Jurkat, Clone E6-1 (cell line): ENCODE measurements at regions not wholly inside any gene's neighbourhood (a gene's known extent, or its start where the extent isn't known, plus 50 kb on each side); places are given as distances from the start of the nearest gene placed in this dataset.

Experiments used
- DNase-seq: peaks from one replicate; pipeline ENCODE4 v3.0.0-alpha.2; 2011; ENCODE audit warnings: low read depth, low spot score
- H3K4me3 ChIP-seq: 2 replicates; pipeline ENCODE4 v1.5.1; 2011; ENCODE audit warnings: mild to moderate bottlenecking, low read length, control low read depth, moderate library complexity

GRCh38 chr4:83724485-83725335, 188.8 kb downstream of the GPAT3 start:
- DNase-seq: no peak
- no peak overlapping the region for H3K4me3 ChIP-seq

- DNase-seq: no peak
- no peak overlapping the region for H3K4me3 ChIP-seq
Measured at GRCh38 chr4:83723609-83724008, 187.7 kb downstream of the GPAT3 start.

- DNase-seq: no peak
- no peak overlapping the region for H3K4me3 ChIP-seq
Measured at GRCh38 chr4:83722730-83723269, 186.9 kb downstream of the GPAT3 start.

DNA sequence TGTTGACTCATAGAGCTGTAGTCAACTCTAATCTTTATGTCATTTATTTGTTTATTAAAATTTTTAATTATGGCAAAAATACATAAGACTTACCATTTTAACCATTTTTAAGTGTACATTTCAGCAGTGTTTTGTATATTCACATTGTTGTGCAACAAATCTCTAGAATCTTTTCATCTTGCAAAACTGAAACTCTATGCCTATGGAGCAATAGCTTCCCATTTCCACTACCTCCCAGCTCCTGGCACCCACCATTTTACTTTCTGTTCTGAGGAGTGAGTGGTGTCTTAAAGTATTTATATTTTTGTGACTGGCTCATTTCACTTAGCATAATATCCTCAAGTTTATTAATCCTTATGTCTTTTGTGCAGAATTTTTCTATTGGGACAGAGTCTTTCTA, 181.0 kb downstream of the GPAT3 start:
- no peak for DNase-seq
- no peak overlapping the region for H3K4me3 ChIP-seq

DNA sequence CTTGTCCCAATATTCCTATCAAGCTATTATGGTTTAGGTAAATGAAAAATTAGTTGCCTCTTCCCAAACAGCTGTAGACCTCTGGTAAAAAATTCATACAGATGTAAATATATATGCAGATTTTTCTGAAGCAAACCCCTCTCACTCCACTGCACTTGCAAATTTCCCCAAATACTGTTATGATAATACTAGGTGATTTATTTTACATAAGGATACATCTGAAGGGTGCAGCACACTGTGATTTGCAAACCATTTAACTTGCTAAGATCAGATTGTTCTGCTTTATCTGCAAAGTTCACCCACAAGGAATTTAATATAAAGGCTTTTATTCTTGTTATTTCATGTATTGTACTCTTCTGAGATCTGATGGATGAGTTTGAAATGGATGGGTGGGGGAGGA, 177.0 kb downstream of the GPAT3 start:
- no peak overlapping the region for H3K4me3 ChIP-seq
- DNase-seq: no peak

DNA sequence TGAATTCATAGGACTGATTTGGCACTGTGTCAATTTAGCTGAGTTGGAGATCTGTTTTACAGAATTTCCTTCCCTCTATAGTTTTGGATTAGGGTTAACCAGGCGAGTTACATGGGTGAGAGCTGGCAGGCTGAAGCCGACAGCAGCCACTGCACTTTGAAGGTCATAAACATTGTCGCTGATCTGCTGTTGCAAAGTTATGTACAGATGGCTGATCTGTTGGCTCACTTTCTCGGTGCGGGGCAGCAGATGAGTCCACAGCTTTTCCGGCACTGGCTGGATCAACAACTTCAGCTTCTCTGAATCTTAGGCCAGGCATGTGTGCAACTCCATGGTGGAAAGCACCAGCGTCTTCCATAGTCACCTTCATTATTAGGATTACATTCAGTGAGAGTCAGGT, 173.7 kb downstream of the GPAT3 start:
- no peak for DNase-seq

DNA sequence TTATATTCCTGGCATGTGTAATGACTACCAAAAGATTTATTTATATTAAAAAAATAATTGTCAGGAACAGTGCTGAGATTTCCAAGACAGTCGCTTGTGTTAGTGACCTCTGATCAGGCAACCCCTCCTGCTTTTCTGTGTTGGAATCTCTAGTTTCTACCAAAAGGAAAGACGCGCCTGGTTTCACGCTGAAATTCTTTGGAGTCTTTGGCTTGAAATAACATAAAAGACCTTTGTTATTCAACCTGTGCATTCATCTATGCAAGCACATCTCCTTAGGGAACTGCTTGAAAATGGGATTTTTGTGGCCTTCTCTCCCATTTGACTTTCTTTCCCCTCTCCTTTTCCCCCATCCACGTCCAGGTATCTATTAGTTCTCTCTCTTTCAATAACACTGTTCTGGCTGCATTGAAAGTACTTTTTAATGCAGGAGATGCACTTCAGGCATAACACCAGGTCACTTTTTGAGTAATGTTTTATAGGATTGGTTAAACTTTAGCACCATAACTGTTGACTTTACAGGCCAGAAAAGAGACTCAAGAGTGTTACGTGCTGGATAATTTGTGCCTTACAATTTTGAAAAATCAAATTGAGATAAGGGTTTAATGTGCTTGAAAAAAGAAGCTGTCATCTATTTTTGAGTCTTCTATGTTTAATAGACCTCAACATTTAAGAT, 172.7 kb downstream of the GPAT3 start:
- DNase-seq: no peak
- no peak overlapping the region for H3K4me3 ChIP-seq

More for the DNA sequence above, 173.7 kb downstream of the GPAT3 start:
- no peak overlapping the region for H3K4me3 ChIP-seq

GRCh38 chr4:83704786-83705185, 168.9 kb downstream of the GPAT3 start:
- no peak overlapping the region for H3K4me3 ChIP-seq
- DNase-seq: no peak

GRCh38 chr4:83703752-83704151, 167.8 kb downstream of the GPAT3 start:
- no peak overlapping the region for H3K4me3 ChIP-seq
- no peak for DNase-seq

GRCh38 chr4:83701041-83701440, 165.1 kb downstream of the GPAT3 start:
- DNase-seq: no peak
- no peak overlapping the region for H3K4me3 ChIP-seq

DNA sequence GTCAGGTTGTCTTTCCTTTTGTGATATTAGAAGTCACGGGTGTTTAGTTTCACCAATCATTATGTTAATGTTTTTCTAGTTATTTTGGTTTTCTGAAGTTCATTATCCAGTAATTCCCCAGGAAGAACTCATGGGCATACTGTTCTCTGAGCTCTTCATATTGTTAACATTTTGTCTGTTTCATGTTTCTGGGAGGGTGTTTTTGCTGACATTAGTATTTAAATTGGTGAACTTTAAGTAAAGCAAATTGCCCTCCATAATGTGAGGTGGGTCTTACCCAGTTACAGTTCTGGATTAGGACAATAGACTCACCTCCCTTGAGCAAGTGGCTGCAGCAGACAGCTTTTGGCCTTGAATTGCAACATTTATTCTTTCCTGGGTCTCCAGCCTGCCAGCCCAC, 163.4 kb downstream of the GPAT3 start:
- H3K4me3 ChIP-seq: no peak overlapping the region
- DNase-seq: no peak

GRCh38 chr4:83692028-83692427, 156.1 kb downstream of the GPAT3 start:
- H3K4me3 ChIP-seq: no peak overlapping the region
- DNase-seq: no peak

DNA sequence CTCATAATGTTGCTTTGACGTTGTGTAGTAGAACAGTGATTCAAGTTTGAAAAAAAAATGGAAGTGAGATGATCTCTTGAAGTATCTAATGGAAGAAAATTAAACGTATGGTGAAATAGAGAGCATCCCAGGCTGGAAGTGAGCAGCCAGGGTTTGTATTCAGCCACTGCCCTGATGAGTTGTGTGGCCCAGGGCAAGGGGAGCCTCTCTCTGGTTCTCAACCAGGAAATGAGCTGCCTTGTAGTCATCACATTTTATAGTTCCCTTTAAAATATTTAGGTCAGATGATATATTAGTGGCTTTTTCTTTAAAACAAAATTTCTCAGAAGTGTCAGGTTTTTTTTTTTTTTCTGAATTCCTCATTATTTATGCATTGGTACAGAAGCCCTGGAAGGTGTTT, 150.3 kb downstream of the GPAT3 start:
- DNase-seq: no peak

DNA sequence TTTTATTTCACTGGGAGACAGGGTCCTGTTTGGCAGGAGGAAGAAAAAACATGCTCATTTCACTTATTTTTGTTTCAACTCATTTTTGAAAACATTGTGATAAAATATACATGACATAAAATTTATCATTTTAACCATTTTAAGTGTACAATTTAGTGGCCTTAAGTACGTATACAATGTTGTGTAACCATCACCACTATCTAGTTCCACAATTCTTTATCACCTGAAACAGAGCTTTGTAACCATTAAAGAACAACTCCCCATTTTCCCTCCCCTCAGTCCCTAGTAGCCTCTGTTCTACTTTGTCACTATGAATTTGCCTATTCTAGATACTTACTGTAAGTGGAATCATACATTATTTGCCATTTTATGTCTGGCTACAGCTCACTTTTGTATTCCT, 143.8 kb downstream of the GPAT3 start:
- no peak overlapping the region for H3K4me3 ChIP-seq
- DNase-seq: no peak

More for the DNA sequence above, 150.3 kb downstream of the GPAT3 start:
- no peak overlapping the region for H3K4me3 ChIP-seq

GRCh38 chr4:83679254-83679653, 143.3 kb downstream of the GPAT3 start:
- no peak overlapping the region for H3K4me3 ChIP-seq
- no peak for DNase-seq

DNA sequence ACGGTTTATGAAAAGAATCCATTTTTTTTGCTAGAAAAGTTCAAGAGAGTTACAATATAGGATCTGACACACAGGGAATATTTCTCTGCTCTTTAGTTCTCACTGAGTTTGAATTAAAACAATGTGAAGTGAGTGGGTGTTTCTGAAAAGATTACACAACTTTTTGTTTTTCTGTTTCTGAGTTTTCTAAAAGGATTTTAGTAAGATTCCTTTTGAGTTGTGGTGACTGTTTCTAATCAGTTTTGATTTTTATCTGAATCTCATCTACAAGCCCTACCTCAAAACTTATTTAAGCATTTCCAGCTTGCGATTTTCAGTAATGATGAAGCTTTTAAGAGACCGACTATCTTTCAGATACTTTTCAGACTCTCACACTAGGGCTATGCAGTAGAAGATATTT, 141.7 kb downstream of the GPAT3 start:
- H3K4me3 ChIP-seq: no peak overlapping the region

GRCh38 chr4:83664741-83665140, 128.8 kb downstream of the GPAT3 start:
- no peak overlapping the region for H3K4me3 ChIP-seq
- DNase-seq: no peak

More for the DNA sequence above, 141.7 kb downstream of the GPAT3 start:
- DNase-seq: no peak

DNA sequence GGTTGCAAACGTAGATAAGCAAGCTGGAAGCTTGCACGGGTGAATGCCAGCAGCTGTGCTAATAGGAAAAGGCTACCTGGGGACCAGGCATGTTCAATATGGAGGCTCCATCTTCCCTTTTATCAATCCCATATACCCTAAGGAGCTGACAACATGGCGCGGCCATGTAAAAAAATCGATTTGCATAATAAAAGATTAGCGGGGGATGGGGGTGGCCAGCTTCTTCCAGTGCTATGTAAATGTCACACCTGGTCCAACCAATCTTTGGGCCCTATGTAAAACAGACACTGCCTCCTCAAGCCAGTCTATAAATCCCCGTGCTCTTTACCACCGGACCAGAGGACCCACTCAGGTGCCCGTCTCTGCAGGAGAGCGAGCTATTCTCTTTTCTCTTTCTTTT, 128.2 kb downstream of the GPAT3 start:
- no peak for DNase-seq
- H3K4me3 ChIP-seq: no peak overlapping the region

DNA sequence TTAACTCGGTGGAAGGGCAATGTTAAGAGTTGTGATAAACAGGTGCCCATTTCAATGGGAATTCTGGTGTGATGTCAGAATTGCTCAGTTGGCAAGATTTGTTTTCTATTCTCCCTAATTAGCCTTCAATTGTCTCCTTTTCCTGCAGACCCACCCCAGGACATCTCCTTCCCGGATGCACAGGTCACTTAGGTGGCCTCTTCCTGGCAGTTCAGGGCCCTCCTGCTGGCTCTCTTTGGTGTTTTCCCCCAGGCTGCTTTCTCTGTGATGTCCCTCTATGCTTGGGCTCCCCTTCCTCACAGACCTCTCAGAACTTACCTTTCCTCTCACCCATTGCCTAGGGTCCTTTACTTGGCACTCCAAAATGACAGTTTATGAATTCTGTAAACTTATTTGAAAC, 126.3 kb downstream of the GPAT3 start:
- DNase-seq: no peak
- no peak overlapping the region for H3K4me3 ChIP-seq

DNA sequence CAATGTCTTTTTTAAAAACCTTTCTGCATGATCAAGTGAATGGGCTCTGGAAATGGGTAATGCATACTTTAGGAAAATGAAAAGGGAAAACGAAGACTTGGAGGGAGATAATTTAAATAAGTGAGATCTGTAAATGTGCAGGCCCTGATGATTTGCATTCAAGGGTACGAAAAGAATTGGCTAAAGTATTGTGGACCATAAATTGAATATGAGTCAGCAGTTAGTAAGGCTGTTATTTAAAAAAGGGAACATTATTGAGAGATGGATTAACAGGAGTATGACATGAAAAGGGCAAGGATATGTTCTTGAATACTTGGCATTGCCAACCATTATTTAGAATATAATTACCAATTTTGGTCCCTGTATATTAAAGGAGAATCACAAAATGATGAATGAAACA, 125.5 kb downstream of the GPAT3 start:
- no peak overlapping the region for H3K4me3 ChIP-seq

More for the DNA sequence above, 125.5 kb downstream of the GPAT3 start:
- no peak for DNase-seq
